ENCODE measurements at regions not wholly inside any gene's neighbourhood (a gene's known extent, or its start where the extent isn't known, plus 50 kb on each side); places are given as distances from the start of the nearest gene placed in this dataset.

DNA sequence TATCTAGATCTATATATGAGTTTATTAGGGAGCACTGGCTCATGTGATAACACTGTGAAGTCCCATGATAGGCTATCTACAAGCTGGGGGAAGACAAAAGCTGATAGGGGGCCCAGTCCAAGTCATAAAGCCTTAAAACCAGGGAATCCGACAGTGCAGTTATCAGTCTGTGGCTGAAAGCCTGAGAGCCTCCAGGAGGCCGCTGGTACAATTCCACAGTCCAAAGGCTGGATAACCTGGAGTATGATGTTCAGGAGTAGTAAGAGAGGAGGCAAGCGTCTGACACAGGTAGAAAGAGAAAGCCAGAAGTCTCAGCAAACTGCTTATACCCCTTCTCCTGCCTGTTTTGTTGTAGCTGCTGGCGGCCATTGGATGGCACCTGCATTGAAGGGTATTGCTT is 177.6 kb upstream of the SPRY1 start:
- Histone ChIP-seq H3K9me1 (ENCODE audit: insufficient read depth, low read length) (no peaks in the 10 kb centered on the region), H3K9me3 (ENCODE audit: control insufficient read depth, insufficient read depth, low read length) (no peaks in the 10 kb centered on the region)
- POLR2A ChIA-PET (ENCODE audit: unreplicated experiment): no interaction called here

More for the DNA sequence above, 177.6 kb upstream of the SPRY1 start:
- Histone ChIP-seq H2AK5ac (ENCODE audit: low read depth, low read length) (no peak overlapping the region), H3K27ac (ENCODE audit: insufficient read depth, low read length) (no peak overlapping the region), H3K4me1 (ENCODE audit: control insufficient read depth, insufficient read depth, low read length) (no peaks in the 10 kb centered on the region), H3K56ac (ENCODE audit: extremely low read depth, insufficient read depth, low read length) (no peak overlapping the region), H3K14ac (replicated peaks; ENCODE audit: low read depth, low read length) (no peak overlapping the region), H4K91ac (ENCODE audit: insufficient read depth, low read depth, low read length) (no peak overlapping the region), H3K79me1 (ENCODE audit: low read depth in 1 of 2, low read length in 2 of 2) (no peaks in the 10 kb centered on the region), H3K27me3 (ENCODE audit: control insufficient read depth, insufficient read depth, low read length) (no peaks in the 10 kb centered on the region), H3K4me3 (ENCODE audit: insufficient read depth, low read depth, low read length) (no peak overlapping the region), H2AFZ (replicated peaks; ENCODE audit: low read length, poor library complexity) (no peak overlapping the region), H3K4me2 (ENCODE audit: low read depth, low read length) (no peak overlapping the region), H2BK120ac (ENCODE audit: low read depth, low read length) (no peak overlapping the region), H3K4ac (ENCODE audit: low read depth, low read length) (no peak overlapping the region), H3K18ac (ENCODE audit: low read depth, low read length) (no peak overlapping the region), H4K20me1 (ENCODE audit: insufficient read depth, low read length) (no peaks in the 10 kb centered on the region), H3K23ac (ENCODE audit: low read depth, low read length) (no peak overlapping the region), H3K36me3 (ENCODE audit: control insufficient read depth, insufficient read depth, low read length) (no peaks in the 10 kb centered on the region), H2BK20ac (ENCODE audit: low read depth, low read length) (no peak overlapping the region), H4K5ac (ENCODE audit: low read depth, low read length) (no peak overlapping the region), H3K9ac (ENCODE audit: low read depth, low read length) (no peak overlapping the region), H2BK5ac (ENCODE audit: low read depth, low read length, poor library complexity, severe bottlenecking) (no peak overlapping the region), H2BK15ac (ENCODE audit: low read depth, low read length) (no peak overlapping the region), H2AK9ac (replicated peaks; ENCODE audit: low read depth, low read length, poor library complexity) (no peak overlapping the region), H4K8ac (ENCODE audit: low read depth in 2 of 2, low read length in 2 of 2) (no peak overlapping the region)
- CTCF ChIA-PET: no interaction called here
- intact Hi-C loops (cut with micrococcal nuclease): no loop called here
- BruUV-seq (replicated peaks): no TSS peak
- WGBS, 2 experiments (ENCODE audit: extremely low coverage in 2 of 2, insufficient read length in 1 of 2): 100% methylated on average over 1 of the region's 4 CpGs; no CpG with 5 or more reads in 1 of the 2 experiments
- TF ChIP-seq RAD21 (IDR thresholded peaks at IDR 0.05; ENCODE audit: low read length) (no peak), RFX5 (IDR thresholded peaks at IDR 0.05; ENCODE audit: low read depth, low read length) (no peak), CHD1 (IDR thresholded peaks at IDR 0.05; ENCODE audit: low read depth, low read length) (no peak)
- TF ChIP-seq, protein P1, sequence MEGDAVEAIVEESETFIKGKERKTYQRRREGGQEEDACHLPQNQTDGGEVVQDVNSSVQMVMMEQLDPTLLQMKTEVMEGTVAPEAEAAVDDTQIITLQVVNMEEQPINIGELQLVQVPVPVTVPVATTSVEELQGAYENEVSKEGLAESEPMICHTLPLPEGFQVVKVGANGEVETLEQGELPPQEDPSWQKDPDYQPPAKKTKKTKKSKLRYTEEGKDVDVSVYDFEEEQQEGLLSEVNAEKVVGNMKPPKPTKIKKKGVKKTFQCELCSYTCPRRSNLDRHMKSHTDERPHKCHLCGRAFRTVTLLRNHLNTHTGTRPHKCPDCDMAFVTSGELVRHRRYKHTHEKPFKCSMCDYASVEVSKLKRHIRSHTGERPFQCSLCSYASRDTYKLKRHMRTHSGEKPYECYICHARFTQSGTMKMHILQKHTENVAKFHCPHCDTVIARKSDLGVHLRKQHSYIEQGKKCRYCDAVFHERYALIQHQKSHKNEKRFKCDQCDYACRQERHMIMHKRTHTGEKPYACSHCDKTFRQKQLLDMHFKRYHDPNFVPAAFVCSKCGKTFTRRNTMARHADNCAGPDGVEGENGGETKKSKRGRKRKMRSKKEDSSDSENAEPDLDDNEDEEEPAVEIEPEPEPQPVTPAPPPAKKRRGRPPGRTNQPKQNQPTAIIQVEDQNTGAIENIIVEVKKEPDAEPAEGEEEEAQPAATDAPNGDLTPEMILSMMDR (conservative IDR thresholded peaks at IDR 0.05; ENCODE audit: low read depth, low read length): no peak
- DNase-seq (no peak), ATAC-seq (ENCODE audit: low read depth) (no peak)
- in situ Hi-C loops (cut with MboI; ENCODE audit: low sequenced_read_pairs): no loop called here
- dilution Hi-C loops (cut with HindIII; ENCODE audit: low sequenced_read_pairs, unreplicated experiment): no loop called here
